Activated CD4-positive, alpha-beta T cell treated with anti-CD3 and anti-CD28 coated beads for 48 hours (primary cell): ENCODE measurements at regions not wholly inside any gene's neighbourhood (a gene's known extent, or its start where the extent isn't known, plus 50 kb on each side); places are given as distances from the start of the nearest gene placed in this dataset.

Experiments
- DNase-seq: peaks from one replicate; pipeline ENCODE4 v3.0.0-alpha.2; 2020

DNA sequence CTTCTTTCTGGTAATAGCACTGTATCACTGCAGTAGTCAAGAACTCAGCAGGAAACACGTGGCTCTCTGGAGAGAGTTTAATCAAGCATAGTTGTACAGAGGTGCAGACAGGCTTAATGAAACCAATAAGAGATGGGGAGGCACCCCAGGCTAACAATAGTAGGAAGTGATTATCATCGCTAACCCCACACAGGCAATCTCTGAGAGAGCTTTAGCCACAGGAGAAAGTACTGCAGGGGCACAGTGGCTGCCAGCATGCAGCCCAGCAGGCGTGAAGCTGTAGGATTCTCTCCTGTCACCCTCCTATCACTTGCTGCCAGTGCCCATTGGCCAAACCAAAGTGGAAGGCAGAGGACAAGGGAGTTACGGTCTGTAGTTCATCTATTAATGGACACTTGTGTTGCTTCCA, 450.0 kb upstream of the RASGEF1B start:
- DNase-seq, result no peak

DNA sequence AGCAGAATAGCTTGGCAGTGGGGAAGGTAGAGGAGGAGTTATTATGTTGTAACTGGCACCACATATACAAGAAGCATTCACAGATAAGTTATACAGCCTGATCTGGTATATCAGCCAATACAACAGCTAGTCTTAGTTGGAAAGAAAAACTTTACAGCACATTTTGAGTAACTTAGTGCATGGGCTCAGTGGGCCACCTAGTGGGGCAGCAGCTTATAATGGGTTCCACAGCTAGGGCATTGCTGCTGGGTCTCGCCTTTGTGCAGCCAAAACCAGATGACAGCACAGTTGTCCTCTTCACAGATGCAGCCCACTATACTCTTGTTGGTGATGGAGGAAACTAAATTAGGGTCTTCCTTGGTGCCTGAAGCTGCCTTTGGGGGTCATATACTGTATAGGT, 448.1 kb upstream of the RASGEF1B start:
- DNase-seq, result no peak

- no peak for DNase-seq
Measured at GRCh38 chr4:81919223-81919622, 447.5 kb upstream of the RASGEF1B start.

DNA sequence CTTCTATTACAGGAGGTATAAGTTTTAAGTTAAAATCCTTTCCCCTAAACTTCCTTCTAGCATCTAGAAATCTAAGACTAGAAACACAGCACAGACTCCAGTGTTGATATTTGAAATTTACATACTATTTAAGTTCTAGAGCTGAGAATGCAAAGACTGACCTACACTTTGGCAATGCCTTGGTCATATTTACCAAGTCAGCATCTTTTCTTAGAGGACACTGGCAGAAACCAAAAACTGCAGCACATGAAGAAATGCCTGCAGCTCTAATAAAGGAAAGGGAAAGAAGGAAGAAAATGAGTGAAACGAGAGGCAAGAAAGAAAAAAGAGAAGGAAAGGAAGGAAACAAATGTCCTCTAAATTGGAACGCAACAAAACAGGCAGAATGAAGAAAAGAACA, 443.7 kb upstream of the RASGEF1B start:
- DNase-seq, result no peak

- no peak for DNase-seq
Measured at GRCh38 chr4:81914623-81915022, 442.9 kb upstream of the RASGEF1B start.

DNA sequence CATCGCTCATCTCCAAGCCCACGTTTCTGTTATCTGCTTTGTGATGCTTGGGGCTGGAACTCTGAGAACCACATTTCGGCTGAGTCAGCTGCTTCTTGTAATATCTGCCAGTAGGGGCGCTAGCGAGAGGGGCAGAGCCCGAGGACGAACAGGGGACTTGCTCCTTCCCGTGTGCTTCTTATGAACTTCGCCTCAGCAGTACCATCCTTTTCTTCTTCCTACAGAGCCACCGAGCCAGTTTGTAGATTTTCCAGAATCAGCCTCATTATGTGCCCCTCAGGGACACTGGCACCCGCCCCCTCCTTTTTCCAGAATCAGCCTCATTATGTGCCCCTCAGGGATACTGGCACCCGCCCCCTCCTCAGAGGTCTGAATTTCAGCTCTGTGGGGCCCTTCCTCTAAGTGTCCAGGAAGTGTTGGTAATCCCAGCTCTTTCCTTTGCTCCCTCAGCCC, 441.7 kb upstream of the RASGEF1B start:
- peak; percentile 70 for DNase-seq

DNA sequence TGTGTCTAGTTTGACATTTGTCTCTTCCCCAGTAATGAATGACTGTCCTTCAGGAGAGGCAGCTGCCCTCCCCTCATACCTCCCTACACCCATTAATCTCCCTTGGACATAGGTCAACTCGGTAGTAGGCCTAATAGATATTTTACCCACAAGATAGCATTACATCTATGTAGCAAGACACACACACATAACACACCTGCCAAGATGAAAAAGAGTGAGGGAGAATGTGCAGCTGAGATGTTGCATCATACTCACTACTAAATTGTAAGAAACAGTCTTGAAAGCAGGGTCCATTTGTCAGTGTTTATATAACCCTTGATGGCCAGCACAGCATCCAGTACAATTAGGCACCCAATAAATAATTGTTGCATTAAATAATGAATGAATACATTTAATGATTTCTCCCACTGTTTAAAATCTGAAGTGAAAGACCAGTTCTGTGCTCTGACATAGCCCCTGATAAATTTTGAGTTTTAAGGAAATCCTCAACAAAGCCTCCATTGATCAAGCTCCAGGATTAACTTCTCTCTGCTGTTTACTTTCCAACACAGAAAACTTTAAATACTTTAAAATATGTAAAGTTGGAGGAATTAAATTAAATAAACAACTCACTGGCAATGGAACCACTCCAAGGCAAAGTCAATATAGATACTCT, 440.8 kb upstream of the RASGEF1B start:
- no peak for DNase-seq

DNA sequence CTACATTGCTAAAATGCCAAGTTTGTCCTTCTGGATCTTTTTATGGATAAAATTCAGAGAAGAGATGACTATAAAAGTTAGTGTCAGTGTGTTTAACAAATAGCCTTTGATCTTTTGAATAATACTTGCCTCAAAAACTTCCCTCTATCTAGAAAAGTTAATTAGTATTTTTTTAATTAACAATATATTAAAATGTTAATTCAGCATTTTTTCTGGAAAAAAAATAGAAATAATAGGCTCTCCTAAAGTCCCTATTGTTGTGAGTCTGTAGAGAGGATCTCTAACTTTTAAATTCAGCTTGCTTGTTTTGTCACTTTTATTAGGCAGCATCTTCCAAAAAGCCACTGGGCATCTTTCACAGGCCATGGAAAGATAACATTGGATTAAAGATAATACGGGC, 435.2 kb upstream of the RASGEF1B start:
- no peak for DNase-seq

DNA sequence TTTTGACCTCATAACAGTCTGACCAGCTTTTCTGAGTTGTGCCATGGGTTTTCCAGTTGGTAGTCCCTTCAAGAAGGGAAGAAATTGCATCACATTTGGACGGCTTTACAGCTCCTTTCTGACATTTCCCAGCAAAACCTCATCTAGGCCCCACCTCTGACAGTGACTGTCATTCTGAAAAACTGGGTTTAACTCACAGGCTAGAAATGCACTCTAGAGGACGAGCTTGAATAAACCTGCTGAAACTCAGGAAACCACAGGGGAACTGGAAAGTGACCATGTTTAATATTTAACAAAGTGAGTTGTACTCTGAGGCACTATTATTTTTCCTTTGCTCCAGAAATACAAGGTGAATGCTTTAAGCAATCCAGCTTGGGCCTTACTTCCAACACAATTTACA, 434.3 kb upstream of the RASGEF1B start:
- no peak for DNase-seq

DNA sequence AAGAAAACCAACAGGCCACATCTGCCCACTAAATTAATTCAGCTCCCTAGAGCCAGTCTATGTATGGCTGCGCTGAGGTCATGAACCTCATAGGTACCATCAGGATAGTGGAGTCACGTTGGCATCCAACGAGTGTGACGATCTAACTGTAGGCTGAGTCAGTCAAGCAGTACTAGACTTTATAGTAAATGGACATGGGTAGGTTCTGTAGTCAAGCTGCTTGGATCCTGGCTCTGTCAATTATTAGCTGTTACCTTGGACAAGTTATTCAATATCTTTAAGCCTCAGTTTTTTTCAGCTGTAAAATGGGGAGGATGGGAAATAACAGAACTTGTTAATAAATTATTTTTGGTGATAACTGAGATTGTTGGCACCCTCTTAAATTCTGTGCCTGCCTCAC, 432.4 kb upstream of the RASGEF1B start:
- DNase-seq, result no peak

GRCh38 chr4:81903212-81903611, 431.5 kb upstream of the RASGEF1B start:
- no peak for DNase-seq

GRCh38 chr4:81898862-81899504, 427.3 kb upstream of the RASGEF1B start:
- no peak for DNase-seq

GRCh38 chr4:81896936-81897335, 425.2 kb upstream of the RASGEF1B start:
- no peak for DNase-seq

DNA sequence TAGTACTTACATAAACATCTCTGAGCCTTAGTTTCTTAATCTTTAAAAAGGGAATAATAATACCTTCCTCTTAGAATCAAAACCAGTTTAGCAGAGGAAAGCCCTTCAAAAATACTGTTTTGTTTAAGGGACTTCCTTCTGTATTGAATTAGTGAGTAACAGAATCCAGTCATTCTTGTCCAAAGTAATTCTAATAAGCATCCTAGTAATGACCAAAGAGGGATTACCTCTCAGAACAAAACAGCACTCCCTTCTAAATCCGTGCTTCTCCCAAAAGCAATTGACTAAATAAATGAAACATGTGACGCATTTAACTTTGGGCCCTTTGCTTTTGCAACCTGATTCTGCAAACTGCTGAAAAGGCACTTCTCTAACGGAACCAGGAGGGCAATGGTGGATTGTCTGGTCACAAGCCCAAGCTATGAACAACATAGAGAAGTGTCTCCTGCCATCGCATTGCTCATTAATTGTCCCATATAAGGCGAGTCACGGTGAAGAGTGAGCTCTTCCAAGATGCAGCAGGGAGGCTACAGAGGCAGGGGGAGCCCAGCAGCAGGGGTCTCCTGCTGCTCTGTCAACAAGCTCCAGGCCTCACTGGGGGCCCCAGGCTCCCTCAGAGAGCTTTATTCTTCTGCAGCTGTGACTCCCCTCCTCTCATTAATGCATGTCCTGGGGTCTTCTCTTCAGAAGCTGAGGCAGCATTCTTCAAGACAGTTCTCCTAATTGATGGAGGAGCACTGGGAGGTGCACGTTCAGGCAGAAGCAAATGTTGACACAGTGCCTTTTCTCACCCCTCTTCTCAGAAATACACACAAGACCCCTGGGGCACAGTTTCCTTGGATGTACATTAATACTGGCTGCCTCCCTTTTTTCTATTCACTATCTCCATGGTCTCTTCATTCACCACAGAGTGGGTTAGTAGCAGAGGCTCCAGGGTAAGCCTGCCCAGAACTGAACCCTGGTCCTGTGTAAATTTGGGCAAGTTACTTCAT, 419.6 kb upstream of the RASGEF1B start:
- no peak for DNase-seq

GRCh38 chr4:81884986-81885385, 413.3 kb upstream of the RASGEF1B start:
- no peak for DNase-seq

DNA sequence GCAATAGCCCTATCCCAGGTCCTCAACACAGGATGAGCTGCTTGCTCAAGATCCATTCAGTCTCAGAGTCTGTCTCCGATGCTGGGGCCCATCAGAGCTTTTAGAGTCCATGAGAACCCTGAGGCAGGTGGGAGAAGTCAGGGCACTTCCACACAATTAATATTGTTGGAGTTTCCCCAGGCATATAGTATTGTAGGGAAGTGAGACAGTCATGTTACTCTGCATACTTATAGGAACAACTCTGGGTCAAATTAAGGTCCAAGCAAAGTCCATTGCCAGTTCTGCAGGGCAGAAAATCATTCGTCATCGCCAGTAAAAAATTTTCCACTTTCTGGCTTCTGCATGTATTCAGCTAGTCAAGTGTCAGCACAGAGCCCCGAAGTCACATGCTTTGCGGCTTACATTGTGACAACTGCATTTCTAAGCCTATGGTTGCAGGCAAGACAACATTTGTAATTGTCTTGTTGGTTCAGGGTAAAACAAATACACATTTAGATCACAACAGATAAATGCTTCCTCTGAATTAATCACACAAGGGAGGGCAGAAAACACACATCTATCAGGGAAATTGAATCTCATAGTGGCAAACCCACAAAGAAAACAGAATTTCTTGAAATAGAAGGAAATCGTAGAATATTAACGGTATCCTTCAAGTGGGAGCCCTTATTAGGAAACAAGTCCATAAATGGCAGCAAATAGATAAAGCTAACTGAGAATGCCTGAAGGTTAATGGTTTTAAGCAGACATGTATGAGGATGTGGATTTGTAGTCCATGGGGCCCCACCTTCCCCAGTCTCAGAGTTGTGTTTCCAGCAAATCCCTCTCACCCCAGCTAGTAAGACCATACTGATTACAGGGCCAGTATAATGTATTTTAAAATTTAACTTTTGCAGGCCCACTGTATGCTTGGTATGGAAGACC, 412.1 kb upstream of the RASGEF1B start:
- DNase-seq, result no peak

DNA sequence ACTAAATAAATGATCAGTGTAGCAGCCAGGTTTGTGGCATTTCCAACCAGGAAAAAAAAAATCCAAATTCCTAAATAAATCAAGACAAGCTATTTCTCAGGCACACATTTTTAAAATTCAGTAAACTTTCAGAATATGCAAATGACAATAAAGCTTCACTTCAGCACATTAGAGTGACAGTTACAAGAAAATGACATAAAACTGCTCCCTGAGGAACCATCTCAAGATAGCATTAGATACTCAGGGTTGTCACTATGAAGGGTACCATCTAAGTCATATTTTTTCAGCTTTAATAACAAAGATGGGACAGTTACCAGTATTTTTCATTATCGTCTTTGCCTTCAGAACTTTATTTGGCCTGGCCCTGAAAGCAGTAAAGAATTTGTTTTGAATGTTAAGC, 411.3 kb upstream of the RASGEF1B start:
- DNase-seq, result no peak

DNA sequence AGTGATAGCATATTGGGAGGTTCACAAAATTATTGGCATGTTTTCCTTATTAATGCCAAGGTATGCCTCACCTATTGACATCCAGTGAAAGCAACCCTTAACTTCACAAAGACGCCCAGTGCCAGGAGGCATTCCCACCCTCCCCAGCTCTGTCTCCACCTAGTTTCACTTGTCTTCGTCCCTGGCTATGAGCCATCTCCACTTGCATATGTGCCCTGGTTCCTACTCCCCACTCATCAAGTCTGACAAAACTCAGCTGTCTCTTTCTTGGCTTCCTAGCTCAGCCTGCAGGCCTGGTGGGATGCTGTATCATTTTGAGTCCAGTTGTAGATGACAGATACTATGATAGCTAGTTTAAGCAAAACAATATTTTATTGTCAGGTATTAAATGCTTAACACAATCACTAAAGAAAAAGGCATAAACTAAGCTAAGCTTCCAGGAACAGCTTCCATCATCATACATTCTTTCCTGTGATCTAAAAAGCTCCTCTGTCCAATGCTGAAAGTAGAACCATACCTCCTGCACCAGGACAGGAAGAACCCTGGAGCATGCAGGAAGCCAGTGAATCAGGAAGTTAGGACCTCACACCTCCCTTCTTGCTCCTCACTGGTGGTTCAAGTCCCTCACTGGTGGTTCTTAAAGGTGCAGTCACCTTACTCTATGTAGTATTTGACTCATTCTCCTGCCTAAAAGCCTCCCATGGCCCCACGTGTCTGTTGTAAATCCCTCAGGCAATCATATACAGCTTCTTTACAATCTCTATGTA, 410.3 kb upstream of the RASGEF1B start:
- no peak for DNase-seq

- DNase-seq, result no peak
Measured at GRCh38 chr4:81876106-81876505, 404.4 kb upstream of the RASGEF1B start.

DNA sequence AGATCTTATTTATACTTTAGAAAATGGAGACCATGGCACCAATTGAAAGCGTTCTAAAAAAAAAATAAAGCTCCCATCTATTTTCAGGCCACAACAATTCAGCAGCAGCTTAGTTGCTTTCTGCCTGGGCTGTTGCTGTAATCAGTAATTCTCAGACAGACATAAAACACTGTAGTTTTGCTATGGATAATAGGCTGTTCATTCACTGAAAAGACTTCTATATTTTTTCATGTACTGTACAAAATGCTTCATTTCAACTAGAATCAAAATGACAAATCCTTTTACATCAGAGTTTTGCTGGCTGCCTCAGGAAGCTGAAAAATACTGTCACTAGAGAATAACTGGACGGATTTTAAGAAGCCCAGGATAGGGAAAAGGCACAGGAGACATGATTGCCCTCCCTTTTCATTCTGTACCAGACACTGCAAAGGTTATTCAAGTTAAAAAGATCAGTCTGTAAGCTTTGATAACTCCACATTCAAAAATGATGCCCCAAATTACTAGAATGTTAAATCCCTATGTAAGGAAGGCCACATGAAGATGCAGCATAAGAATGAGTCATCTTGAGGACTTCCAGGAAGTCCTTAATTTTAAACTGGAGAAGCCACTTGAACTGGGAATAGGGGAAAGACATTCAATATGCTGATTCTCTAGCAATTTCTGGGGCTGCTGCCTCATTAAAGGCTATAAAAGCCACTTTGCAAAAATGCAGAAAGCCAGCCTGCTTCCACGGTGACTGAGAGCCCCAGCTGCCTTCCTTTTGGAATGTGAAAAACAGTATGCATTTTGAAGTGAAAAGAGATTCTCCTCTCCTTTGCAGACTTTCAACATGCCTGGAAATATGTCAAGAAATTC, 403.2 kb upstream of the RASGEF1B start:
- no peak for DNase-seq

GRCh38 chr4:81870275-81870674, 398.6 kb upstream of the RASGEF1B start:
- DNase-seq, result no peak
